ENCODE measurements at regions not wholly inside any gene's neighbourhood (a gene's known extent, or its start where the extent isn't known, plus 50 kb on each side); places are given as distances from the start of the nearest gene placed in this dataset.

DNA sequence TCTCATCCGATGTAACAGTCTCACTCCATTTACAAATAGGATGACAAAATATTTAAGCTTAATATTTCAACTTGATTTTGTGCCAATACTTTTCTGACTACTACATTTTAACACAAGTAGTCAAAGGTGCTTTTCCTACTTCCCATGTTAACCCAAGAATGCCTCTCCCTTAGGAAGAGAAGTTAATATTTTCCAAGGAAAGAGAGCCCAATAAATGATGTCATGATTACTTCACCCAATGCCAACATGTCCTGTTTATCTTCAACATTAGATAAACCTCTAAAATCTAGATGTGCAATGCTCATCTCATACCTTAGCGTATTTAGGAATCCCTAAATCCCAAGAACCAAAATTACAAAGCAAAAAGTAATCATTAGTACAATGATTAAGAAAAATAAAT lies 156.7 kb upstream of the TENT5A start:
- TF ChIP-seq, protein P1, sequence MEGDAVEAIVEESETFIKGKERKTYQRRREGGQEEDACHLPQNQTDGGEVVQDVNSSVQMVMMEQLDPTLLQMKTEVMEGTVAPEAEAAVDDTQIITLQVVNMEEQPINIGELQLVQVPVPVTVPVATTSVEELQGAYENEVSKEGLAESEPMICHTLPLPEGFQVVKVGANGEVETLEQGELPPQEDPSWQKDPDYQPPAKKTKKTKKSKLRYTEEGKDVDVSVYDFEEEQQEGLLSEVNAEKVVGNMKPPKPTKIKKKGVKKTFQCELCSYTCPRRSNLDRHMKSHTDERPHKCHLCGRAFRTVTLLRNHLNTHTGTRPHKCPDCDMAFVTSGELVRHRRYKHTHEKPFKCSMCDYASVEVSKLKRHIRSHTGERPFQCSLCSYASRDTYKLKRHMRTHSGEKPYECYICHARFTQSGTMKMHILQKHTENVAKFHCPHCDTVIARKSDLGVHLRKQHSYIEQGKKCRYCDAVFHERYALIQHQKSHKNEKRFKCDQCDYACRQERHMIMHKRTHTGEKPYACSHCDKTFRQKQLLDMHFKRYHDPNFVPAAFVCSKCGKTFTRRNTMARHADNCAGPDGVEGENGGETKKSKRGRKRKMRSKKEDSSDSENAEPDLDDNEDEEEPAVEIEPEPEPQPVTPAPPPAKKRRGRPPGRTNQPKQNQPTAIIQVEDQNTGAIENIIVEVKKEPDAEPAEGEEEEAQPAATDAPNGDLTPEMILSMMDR (IDR thresholded peaks at IDR 0.05; ENCODE audit: insufficient read depth, low read length), result no peak
- TF ChIP-seq, protein P2, sequence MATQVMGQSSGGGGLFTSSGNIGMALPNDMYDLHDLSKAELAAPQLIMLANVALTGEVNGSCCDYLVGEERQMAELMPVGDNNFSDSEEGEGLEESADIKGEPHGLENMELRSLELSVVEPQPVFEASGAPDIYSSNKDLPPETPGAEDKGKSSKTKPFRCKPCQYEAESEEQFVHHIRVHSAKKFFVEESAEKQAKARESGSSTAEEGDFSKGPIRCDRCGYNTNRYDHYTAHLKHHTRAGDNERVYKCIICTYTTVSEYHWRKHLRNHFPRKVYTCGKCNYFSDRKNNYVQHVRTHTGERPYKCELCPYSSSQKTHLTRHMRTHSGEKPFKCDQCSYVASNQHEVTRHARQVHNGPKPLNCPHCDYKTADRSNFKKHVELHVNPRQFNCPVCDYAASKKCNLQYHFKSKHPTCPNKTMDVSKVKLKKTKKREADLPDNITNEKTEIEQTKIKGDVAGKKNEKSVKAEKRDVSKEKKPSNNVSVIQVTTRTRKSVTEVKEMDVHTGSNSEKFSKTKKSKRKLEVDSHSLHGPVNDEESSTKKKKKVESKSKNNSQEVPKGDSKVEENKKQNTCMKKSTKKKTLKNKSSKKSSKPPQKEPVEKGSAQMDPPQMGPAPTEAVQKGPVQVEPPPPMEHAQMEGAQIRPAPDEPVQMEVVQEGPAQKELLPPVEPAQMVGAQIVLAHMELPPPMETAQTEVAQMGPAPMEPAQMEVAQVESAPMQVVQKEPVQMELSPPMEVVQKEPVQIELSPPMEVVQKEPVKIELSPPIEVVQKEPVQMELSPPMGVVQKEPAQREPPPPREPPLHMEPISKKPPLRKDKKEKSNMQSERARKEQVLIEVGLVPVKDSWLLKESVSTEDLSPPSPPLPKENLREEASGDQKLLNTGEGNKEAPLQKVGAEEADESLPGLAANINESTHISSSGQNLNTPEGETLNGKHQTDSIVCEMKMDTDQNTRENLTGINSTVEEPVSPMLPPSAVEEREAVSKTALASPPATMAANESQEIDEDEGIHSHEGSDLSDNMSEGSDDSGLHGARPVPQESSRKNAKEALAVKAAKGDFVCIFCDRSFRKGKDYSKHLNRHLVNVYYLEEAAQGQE (IDR thresholded peaks at IDR 0.05; ENCODE audit: insufficient replicate concordance, low read depth), result no peak

Data from HL-60 (cell line).